Effector memory CD8-positive, alpha-beta T cell (primary cell): ENCODE measurements at regions not wholly inside any gene's neighbourhood (a gene's known extent, or its start where the extent isn't known, plus 50 kb on each side); places are given as distances from the start of the nearest gene placed in this dataset.

ENCODE experiments used
- ATAC-seq: fragments of 150-1000 bp; cut with Tn5 transposase; replicated peaks from 2 replicates; pipeline ENCODE4 v1.10.0; 2021; ENCODE audit warnings: mild to moderate bottlenecking, moderate library complexity
- DNase-seq, 3 experiments: peaks; one replicate each; pipeline ENCODE4 v3.0.0; 2021
- H3K27ac Mint-ChIP-seq, 2 donors: one replicate each; pipeline ENCODE4 v1.8.0; 2022; ENCODE audit warnings: mild to moderate bottlenecking in 2 of 2, mixed read lengths in 2 of 2, moderate library complexity in 2 of 2
- H3K27me3 Mint-ChIP-seq, 2 donors: one replicate each; pipeline ENCODE4 v1.8.0; 2022; ENCODE audit warnings: mixed read lengths in 2 of 2
- H3K36me3 Mint-ChIP-seq: one replicate; pipeline ENCODE4 v1.8.0; 2022; ENCODE audit warnings: mild to moderate bottlenecking, moderate library complexity, mixed read lengths; ENCODE audit not compliant: insufficient read depth
- H3K4me1 Mint-ChIP-seq, 2 donors: one replicate each; pipeline ENCODE4 v1.8.0; 2022; ENCODE audit warnings: low read depth in 2 of 2, mixed read lengths in 2 of 2
- H3K4me3 Mint-ChIP-seq, 2 donors: one replicate each; pipeline ENCODE4 v1.8.0; 2022; ENCODE audit warnings: mild to moderate bottlenecking in 2 of 2, mixed read lengths in 2 of 2, moderate library complexity in 2 of 2
- H3K9me3 Mint-ChIP-seq, 2 donors: one replicate each; pipeline ENCODE4 v1.8.0; 2022; ENCODE audit warnings: mixed read lengths in 2 of 2

- ATAC-seq (no peak), DNase-seq (no peak)
- Mint-ChIP-seq H3K4me3 (no peak overlapping the region), H3K9me3 (no peaks in the 10 kb centered on the region), H3K27ac (no peak overlapping the region), H3K36me3 (no peaks in the 10 kb centered on the region), H3K4me1 (no peaks in the 10 kb centered on the region), H3K27me3 (peaks cover 22 to 32% of the 10 kb centered on the region in 2 donors)
Observed at GRCh38 chr21:15138490-15138889, 73.7 kb upstream of the NRIP1 start.

- H3K27ac Mint-ChIP-seq = no peak overlapping the region
- ATAC-seq (no peak), DNase-seq (no peak)
- H3K27me3 Mint-ChIP-seq = peaks cover 22 to 32% of the 10 kb centered on the region in 2 donors
- H3K4me3 Mint-ChIP-seq = no peak overlapping the region
- no peaks in the 10 kb centered on the region for H3K9me3 Mint-ChIP-seq
- H3K36me3 Mint-ChIP-seq = no peaks in the 10 kb centered on the region
- H3K4me1 Mint-ChIP-seq = no peaks in the 10 kb centered on the region
Observed at GRCh38 chr21:15139898-15140297, 75.1 kb upstream of the NRIP1 start.

DNA sequence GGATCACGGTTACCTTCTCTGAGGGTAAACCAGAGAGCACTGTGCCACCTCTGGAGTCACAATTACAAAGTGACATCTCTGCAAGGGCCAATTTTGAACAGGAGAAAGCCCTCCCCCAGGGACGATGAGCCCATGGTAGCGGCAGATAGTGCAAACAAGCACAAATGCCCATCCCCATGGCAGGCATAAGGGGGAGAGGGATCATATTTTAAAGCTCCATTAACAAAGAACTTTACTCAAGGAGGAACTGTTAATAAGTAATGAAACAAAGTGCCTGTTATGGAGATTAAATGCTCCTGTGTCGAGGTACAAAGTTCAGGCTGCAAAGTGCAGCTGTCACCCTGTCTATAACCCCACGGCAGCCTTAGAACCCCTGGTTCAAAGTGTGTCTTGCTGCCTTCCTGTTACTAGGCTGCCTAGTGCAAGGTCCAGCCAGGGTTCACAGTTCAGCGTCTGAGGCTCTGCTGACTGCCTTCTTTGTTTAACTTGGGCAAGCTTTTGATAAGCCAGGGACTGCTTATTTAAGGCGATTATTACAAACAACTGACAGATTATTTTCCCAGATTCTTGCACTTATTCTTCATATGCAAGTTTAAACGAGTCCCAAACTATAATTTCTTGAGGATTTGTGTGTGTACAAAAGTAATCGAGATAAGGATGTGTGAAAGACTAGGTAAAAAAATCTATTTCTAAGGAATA is 75.7 kb upstream of the NRIP1 start:
- H3K27ac Mint-ChIP-seq = no peak overlapping the region
- ATAC-seq (no peak), DNase-seq (no peak)
- H3K4me1 Mint-ChIP-seq = no peaks in the 10 kb centered on the region
- H3K4me3 Mint-ChIP-seq = no peak overlapping the region
- H3K9me3 Mint-ChIP-seq = no peaks in the 10 kb centered on the region
- H3K36me3 Mint-ChIP-seq = no peaks in the 10 kb centered on the region
- H3K27me3 Mint-ChIP-seq = peaks cover 22 to 36% of the 10 kb centered on the region in 2 donors

- Mint-ChIP-seq H3K4me3 (no peak overlapping the region), H3K36me3 (no peaks in the 10 kb centered on the region)
- no peak for ATAC-seq
Observed at GRCh38 chr21:15141261-15141970, 76.6 kb upstream of the NRIP1 start.

GRCh38 chr21:15144026-15144425 is 79.2 kb upstream of the NRIP1 start:
- H3K27me3 Mint-ChIP-seq = peaks cover 7 to 16% of the 10 kb centered on the region in 2 donors

More at GRCh38 chr21:15141261-15141970, 76.6 kb upstream of the NRIP1 start:
- Mint-ChIP-seq H3K27ac (no peak overlapping the region), H3K4me1 (no peaks in the 10 kb centered on the region), H3K9me3 (no peaks in the 10 kb centered on the region), H3K27me3 (peaks cover 22 to 34% of the 10 kb centered on the region in 2 donors)
- no peak for DNase-seq

GRCh38 chr21:15148437-15148836 is 83.6 kb upstream of the NRIP1 start:
- DNase-seq (no peak), ATAC-seq (no peak)
- Mint-ChIP-seq H3K4me3 (no peak overlapping the region), H3K27me3 (peaks cover 0 to 12% of the 10 kb centered on the region in 2 donors), H3K4me1 (no peaks in the 10 kb centered on the region), H3K27ac (no peak overlapping the region), H3K9me3 (no peaks in the 10 kb centered on the region), H3K36me3 (no peaks in the 10 kb centered on the region)

More at GRCh38 chr21:15144026-15144425, 79.2 kb upstream of the NRIP1 start:
- Mint-ChIP-seq H3K36me3 (no peaks in the 10 kb centered on the region), H3K4me1 (no peaks in the 10 kb centered on the region), H3K27ac (no peak overlapping the region), H3K9me3 (no peaks in the 10 kb centered on the region), H3K4me3 (no peak overlapping the region)
- ATAC-seq (no peak), DNase-seq (no peak)

DNA sequence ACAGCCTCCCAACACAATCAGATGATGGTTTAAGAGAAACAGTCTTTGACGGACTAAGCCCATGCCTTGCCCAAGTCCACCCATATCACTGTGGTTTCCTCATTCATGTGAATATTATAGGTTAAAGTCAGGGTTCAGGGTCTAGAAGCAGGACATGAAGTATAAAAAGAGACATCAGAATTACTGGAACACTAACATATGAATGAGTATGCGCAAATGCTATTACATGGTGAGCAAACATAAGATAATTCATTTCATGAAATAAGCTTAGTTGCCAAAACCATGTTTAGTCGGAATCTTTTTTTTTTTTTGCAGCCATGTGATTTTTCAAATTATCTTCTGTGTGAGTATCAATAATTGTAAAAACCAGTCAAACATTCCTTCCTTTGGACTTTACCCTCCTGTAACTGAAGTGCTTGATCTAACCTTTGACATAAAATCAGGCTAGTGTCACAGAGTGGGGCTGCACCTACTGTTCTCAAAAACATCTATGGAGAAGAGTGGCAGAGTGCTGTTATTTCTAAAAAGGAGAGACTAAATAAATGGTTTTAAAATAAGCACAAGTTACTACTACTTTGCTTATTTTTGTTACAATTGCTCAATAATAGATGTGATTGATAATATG is 84.9 kb upstream of the NRIP1 start:
- Mint-ChIP-seq H3K36me3 (no peaks in the 10 kb centered on the region), H3K4me1 (no peaks in the 10 kb centered on the region), H3K27ac (no peak overlapping the region), H3K4me3 (no peak overlapping the region), H3K9me3 (no peaks in the 10 kb centered on the region), H3K27me3 (peaks cover 0 to 12% of the 10 kb centered on the region in 2 donors)
- ATAC-seq (no peak), DNase-seq (no peak)

GRCh38 chr21:15151385-15152103 is 86.7 kb upstream of the NRIP1 start:
- H3K9me3 Mint-ChIP-seq = no peaks in the 10 kb centered on the region
- no peaks in the 10 kb centered on the region for H3K36me3 Mint-ChIP-seq
- no peak overlapping the region for H3K4me3 Mint-ChIP-seq
- H3K27ac Mint-ChIP-seq = no peak overlapping the region
- ATAC-seq = no peak
- H3K27me3 Mint-ChIP-seq = peaks cover 0 to 8% of the 10 kb centered on the region in 2 donors
- DNase-seq = no peak
- H3K4me1 Mint-ChIP-seq = no peaks in the 10 kb centered on the region

GRCh38 chr21:15152591-15152990 is 87.8 kb upstream of the NRIP1 start:
- ATAC-seq (no peak), DNase-seq (no peak)
- Mint-ChIP-seq H3K36me3 (no peaks in the 10 kb centered on the region), H3K27ac (no peak overlapping the region), H3K4me1 (no peaks in the 10 kb centered on the region), H3K9me3 (peaks cover 0 to 6% of the 10 kb centered on the region in 2 donors), H3K27me3 (peaks cover 0 to 16% of the 10 kb centered on the region in 2 donors), H3K4me3 (no peak overlapping the region)

DNA sequence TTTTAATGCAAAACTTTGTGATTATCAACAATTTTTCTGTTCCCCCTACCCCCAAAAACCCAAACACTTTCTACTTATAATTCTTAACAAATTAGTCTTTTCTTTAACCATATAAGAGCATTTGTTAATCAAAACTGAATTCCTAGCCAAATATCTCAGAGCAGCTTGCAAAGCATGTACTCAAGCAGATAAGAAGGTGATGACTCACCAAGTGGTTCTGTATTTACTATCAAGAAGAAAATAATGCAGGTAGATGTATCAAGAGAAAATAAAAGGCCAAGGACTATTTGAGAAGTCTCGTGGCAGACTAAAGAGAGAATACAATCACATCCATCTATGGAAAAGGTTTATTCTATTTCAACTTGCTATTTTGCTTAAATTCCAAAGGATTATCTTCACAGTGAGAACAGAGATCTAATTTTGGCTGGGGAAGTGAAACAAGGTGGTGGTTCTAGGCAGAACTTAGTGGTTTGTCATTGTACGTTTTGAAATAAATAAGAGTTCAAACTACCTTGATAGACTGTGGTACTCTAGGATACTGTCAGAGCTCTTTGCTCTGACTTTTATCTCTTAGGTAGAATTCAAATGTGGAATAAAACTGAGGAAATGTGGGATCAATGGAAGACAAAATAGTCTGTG is 94.7 kb upstream of the NRIP1 start:
- peaks cover 2 to 6% of the 10 kb centered on the region in 2 donors for H3K9me3 Mint-ChIP-seq
- no peak overlapping the region for H3K4me3 Mint-ChIP-seq
- peaks cover 0 to 7% of the 10 kb centered on the region in 2 donors for H3K4me1 Mint-ChIP-seq
- H3K27me3 Mint-ChIP-seq = peaks cover 5 to 21% of the 10 kb centered on the region in 2 donors
- DNase-seq = no peak
- ATAC-seq = no peak
- H3K36me3 Mint-ChIP-seq = no peaks in the 10 kb centered on the region
- H3K27ac Mint-ChIP-seq = no peak overlapping the region

DNA sequence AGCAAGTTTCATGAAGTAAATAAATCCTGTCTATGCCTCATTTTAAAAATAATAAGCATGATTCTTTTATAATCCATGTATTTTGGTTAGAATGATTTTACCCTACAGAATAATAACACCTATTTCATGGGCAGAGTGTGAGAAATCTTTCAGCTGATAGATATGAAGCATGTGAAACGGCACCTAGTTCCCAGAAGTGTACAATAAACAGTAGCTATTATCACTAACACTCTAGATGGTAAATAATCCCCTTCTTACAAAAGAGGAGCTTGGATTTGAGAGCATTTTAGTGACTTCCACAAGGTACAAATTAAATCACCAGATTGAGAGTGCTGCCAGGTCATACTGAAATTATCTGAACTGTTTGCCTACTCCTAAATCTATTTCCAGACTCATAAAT is 95.3 kb upstream of the NRIP1 start:
- DNase-seq (no peak), ATAC-seq (no peak)
- H3K36me3 Mint-ChIP-seq = no peaks in the 10 kb centered on the region
- H3K27me3 Mint-ChIP-seq = peaks cover 9 to 27% of the 10 kb centered on the region in 2 donors
- H3K27ac Mint-ChIP-seq = no peak overlapping the region
- H3K4me3 Mint-ChIP-seq = no peak overlapping the region
- H3K4me1 Mint-ChIP-seq = peaks cover 0 to 7% of the 10 kb centered on the region in 2 donors
- H3K9me3 Mint-ChIP-seq = peaks cover 2 to 6% of the 10 kb centered on the region in 2 donors

DNA sequence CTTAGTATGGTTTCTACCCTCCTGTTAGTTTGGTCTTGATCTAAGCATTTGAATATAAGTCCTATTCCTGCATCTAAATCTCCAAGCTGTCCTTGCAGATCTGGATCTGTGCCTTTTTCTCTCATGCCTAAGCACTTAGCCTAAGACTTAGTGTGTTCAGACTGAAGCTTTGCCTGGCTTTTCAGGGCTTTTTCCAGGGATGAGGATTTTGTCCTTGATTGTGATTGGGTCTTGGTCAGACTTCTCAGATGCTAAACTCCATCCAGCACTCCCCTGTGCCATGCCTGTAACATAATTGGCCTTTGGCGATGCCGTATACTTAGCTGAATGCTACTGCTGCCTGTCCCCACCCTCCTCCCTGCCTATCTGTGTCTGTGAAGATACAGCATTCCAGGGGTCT is 98.1 kb upstream of the NRIP1 start:
- H3K4me1 Mint-ChIP-seq = peaks cover 0 to 7% of the 10 kb centered on the region in 2 donors
- no peak overlapping the region for H3K4me3 Mint-ChIP-seq
- H3K36me3 Mint-ChIP-seq = no peaks in the 10 kb centered on the region
- H3K27me3 Mint-ChIP-seq = peaks cover 23 to 37% of the 10 kb centered on the region in 2 donors
- peaks cover 0 to 2% of the 10 kb centered on the region in 2 donors for H3K9me3 Mint-ChIP-seq
- DNase-seq (no peak), ATAC-seq (no peak)
- no peak overlapping the region for H3K27ac Mint-ChIP-seq

- no peak for DNase-seq
- Mint-ChIP-seq H3K27ac (no peak overlapping the region), H3K4me1 (peaks cover 0 to 7% of the 10 kb centered on the region in 2 donors), H3K27me3 (peaks cover 29 to 40% of the 10 kb centered on the region in 2 donors), H3K9me3 (peaks cover 0 to 2% of the 10 kb centered on the region in 2 donors), H3K4me3 (no peak overlapping the region), H3K36me3 (no peaks in the 10 kb centered on the region)
- ATAC-seq = no peak
Observed at GRCh38 chr21:15164273-15164672, 99.5 kb upstream of the NRIP1 start.
